ENCODE measurements at regions not wholly inside any gene's neighbourhood (a gene's known extent, or its start where the extent isn't known, plus 50 kb on each side); places are given as distances from the start of the nearest gene placed in this dataset.

GRCh38 chr2:221973902-221974301 is 324.9 kb downstream of the PAX3 start:
- Histone ChIP-seq H3K4me3 (replicated peaks; ENCODE audit: insufficient read depth, low read length) (no peak overlapping the region), H3K27ac (replicated peaks) (no peak overlapping the region), H3K27me3 (ENCODE audit: insufficient read depth, poor library complexity, severe bottlenecking) (no peaks in the 10 kb centered on the region)
- no peak for TF ChIP-seq SPI1 (IDR thresholded peaks at IDR 0.05; ENCODE audit: borderline replicate concordance, low read depth)
- no peak for TF ChIP-seq GABPA (IDR thresholded peaks at IDR 0.05; ENCODE audit: low read depth)
- no peak for TF ChIP-seq CTCF (IDR thresholded peaks at IDR 0.05; ENCODE audit: insufficient read depth, low read length)
- no peak for TF ChIP-seq POLR2AphosphoS5 (IDR thresholded peaks at IDR 0.05; ENCODE audit: low read depth)
- TF ChIP-seq REST (IDR thresholded peaks at IDR 0.05; ENCODE audit: insufficient replicate concordance, low read depth) = no peak
- no peak for DNase-seq (ENCODE audit: low read depth in 1 of 2, low spot score in 1 of 2)

- Histone ChIP-seq H3K27me3 (ENCODE audit: insufficient read depth, poor library complexity, severe bottlenecking) (no peaks in the 10 kb centered on the region), H3K27ac (replicated peaks) (no peak overlapping the region), H3K4me3 (replicated peaks; ENCODE audit: insufficient read depth, low read length) (no peak overlapping the region)
- no peak for TF ChIP-seq CTCF (IDR thresholded peaks at IDR 0.05; ENCODE audit: insufficient read depth, low read length)
- no peak for TF ChIP-seq GABPA (IDR thresholded peaks at IDR 0.05; ENCODE audit: low read depth)
- no peak for TF ChIP-seq SPI1 (IDR thresholded peaks at IDR 0.05; ENCODE audit: borderline replicate concordance, low read depth)
- no peak for TF ChIP-seq REST (IDR thresholded peaks at IDR 0.05; ENCODE audit: insufficient replicate concordance, low read depth)
- TF ChIP-seq POLR2AphosphoS5 (IDR thresholded peaks at IDR 0.05; ENCODE audit: low read depth) = no peak
- DNase-seq (ENCODE audit: low read depth in 1 of 2, low spot score in 1 of 2) = no peak
Observed at GRCh38 chr2:221973502-221973901, 325.3 kb downstream of the PAX3 start.

- no peak for DNase-seq (ENCODE audit: low read depth in 1 of 2, low spot score in 1 of 2)
- Histone ChIP-seq H3K4me3 (replicated peaks; ENCODE audit: insufficient read depth, low read length) (no peak overlapping the region), H3K27me3 (ENCODE audit: insufficient read depth, poor library complexity, severe bottlenecking) (no peaks in the 10 kb centered on the region), H3K27ac (replicated peaks) (no peak overlapping the region)
- TF ChIP-seq REST (IDR thresholded peaks at IDR 0.05; ENCODE audit: insufficient replicate concordance, low read depth) (no peak), SPI1 (IDR thresholded peaks at IDR 0.05; ENCODE audit: borderline replicate concordance, low read depth) (no peak), POLR2AphosphoS5 (IDR thresholded peaks at IDR 0.05; ENCODE audit: low read depth) (no peak), GABPA (IDR thresholded peaks at IDR 0.05; ENCODE audit: low read depth) (no peak), CTCF (IDR thresholded peaks at IDR 0.05; ENCODE audit: insufficient read depth, low read length) (no peak)
Observed at GRCh38 chr2:221972813-221973478, 325.9 kb downstream of the PAX3 start.
